ENCODE measurements at regions not wholly inside any gene's neighbourhood (a gene's known extent, or its start where the extent isn't known, plus 50 kb on each side); places are given as distances from the start of the nearest gene placed in this dataset.

DNA sequence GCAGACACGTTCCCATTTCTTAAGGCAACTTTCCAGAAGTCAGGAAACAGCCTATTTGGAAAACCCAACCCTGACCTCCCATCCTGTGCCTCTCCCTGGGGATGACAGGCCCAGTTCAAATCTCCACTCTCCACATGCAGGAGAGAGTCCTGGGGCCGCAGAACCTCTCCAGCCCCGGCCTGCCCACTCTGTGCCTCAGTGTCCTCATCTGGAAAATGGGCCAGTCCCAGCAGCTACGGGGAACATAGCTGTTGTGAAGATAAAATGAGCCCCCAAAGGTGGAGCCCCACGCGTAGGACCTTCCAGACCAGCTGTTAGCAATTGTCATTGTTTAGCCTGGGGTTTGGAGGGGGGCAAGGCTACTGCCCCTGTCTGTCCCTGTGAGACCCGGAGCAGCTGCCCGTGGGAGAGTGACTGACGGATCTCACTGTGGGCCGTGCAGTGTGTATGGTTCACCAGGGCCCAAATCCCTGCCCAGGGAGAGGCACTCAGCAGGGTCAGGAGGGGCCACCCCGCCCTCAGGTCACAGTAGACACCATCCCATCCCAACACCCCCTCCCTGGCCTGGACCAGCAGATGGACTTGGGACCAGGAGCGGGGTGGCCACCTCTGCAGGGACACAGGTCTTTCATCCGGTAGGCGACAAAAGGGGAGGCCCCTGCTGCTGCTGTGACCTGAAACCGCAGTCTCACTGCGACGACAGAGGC lies 145.9 kb downstream of the CTTN start:
- TF ChIP-seq, protein P1, sequence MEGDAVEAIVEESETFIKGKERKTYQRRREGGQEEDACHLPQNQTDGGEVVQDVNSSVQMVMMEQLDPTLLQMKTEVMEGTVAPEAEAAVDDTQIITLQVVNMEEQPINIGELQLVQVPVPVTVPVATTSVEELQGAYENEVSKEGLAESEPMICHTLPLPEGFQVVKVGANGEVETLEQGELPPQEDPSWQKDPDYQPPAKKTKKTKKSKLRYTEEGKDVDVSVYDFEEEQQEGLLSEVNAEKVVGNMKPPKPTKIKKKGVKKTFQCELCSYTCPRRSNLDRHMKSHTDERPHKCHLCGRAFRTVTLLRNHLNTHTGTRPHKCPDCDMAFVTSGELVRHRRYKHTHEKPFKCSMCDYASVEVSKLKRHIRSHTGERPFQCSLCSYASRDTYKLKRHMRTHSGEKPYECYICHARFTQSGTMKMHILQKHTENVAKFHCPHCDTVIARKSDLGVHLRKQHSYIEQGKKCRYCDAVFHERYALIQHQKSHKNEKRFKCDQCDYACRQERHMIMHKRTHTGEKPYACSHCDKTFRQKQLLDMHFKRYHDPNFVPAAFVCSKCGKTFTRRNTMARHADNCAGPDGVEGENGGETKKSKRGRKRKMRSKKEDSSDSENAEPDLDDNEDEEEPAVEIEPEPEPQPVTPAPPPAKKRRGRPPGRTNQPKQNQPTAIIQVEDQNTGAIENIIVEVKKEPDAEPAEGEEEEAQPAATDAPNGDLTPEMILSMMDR (IDR thresholded peaks at IDR 0.05) = no peak
- no peak for TF ChIP-seq POLR2A (IDR thresholded peaks at IDR 0.05)
